ENCODE measurements at regions not wholly inside any gene's neighbourhood (a gene's known extent, or its start where the extent isn't known, plus 50 kb on each side); places are given as distances from the start of the nearest gene placed in this dataset.
A peak's percentile ranks its signal among the peaks of the same experiment; 100 is the strongest.

GRCh38 chr10:124165827-124166226 lies 72.4 kb upstream of the CHST15 start:
- H3K9me3 ChIP-seq: no peaks in the 10 kb centered on the region
- DNase-seq: no peak
- H3K27me3 ChIP-seq: no peaks in the 10 kb centered on the region
- TF ChIP-seq, protein P1, sequence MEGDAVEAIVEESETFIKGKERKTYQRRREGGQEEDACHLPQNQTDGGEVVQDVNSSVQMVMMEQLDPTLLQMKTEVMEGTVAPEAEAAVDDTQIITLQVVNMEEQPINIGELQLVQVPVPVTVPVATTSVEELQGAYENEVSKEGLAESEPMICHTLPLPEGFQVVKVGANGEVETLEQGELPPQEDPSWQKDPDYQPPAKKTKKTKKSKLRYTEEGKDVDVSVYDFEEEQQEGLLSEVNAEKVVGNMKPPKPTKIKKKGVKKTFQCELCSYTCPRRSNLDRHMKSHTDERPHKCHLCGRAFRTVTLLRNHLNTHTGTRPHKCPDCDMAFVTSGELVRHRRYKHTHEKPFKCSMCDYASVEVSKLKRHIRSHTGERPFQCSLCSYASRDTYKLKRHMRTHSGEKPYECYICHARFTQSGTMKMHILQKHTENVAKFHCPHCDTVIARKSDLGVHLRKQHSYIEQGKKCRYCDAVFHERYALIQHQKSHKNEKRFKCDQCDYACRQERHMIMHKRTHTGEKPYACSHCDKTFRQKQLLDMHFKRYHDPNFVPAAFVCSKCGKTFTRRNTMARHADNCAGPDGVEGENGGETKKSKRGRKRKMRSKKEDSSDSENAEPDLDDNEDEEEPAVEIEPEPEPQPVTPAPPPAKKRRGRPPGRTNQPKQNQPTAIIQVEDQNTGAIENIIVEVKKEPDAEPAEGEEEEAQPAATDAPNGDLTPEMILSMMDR (IDR thresholded peaks at IDR 0.05): no peak
- TF ChIP-seq POLR2A (IDR thresholded peaks at IDR 0.05): no peak
- no peaks in the 10 kb centered on the region for H3K4me1 ChIP-seq
- no peak overlapping the region for H3K4me3 ChIP-seq
- no peaks in the 10 kb centered on the region for H3K36me3 ChIP-seq
- no peak overlapping the region for H3K27ac ChIP-seq

DNA sequence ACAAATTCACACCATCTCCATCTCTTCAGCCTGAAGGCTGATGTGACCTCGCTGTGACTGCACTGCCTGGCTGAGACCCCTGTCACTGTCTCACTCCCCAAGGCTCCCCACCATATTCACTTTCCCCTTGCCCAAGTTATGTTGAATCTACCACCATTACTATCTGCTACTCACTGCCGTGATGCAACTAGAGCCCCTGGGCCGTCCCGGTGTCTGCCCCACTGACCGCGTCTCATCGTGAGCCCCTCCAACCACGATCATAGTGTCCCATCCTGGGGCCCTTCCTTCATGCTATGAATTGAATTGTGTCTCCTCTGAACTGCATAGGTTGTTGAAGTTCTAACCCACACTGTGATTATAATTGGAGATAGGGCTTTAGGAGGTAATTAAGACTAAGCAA lies 71.9 kb upstream of the CHST15 start:
- H3K4me3 ChIP-seq: no peak overlapping the region
- no peaks in the 10 kb centered on the region for H3K36me3 ChIP-seq
- H3K4me1 ChIP-seq: no peaks in the 10 kb centered on the region
- no peak for TF ChIP-seq POLR2A (IDR thresholded peaks at IDR 0.05)
- H3K27ac ChIP-seq: no peak overlapping the region
- H3K9me3 ChIP-seq: no peaks in the 10 kb centered on the region
- DNase-seq: no peak
- H3K27me3 ChIP-seq: no peaks in the 10 kb centered on the region

DNA sequence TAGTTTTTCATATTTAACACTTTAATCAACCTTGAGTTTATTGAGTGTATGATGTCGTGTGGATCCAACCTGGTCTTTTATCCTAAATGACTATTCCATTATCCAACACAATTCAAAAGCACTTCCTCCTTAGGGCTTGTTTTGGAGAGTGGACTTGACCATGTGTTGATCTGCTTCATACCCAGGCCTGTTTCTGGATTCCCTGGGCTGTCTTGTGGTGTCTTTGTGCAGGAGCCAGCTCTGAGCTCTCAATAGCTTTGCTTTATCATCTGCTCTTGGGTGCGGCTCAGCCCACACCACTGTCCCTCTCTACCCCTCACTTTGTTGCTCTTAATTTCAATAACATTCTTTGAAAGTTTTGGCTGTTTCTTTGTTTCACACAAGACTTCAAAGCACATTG lies 70.9 kb upstream of the CHST15 start:
- TF ChIP-seq, protein P1 (IDR thresholded peaks at IDR 0.05): no peak
- no peak for TF ChIP-seq POLR2A (IDR thresholded peaks at IDR 0.05)
- H3K9me3 ChIP-seq: no peaks in the 10 kb centered on the region
- H3K27me3 ChIP-seq: no peaks in the 10 kb centered on the region
- DNase-seq: no peak
- H3K27ac ChIP-seq: no peak overlapping the region
- no peaks in the 10 kb centered on the region for H3K36me3 ChIP-seq
- H3K4me1 ChIP-seq: no peaks in the 10 kb centered on the region
- H3K4me3 ChIP-seq: no peak overlapping the region

- H3K4me1 ChIP-seq: no peaks in the 10 kb centered on the region
- DNase-seq: no peak
- no peaks in the 10 kb centered on the region for H3K9me3 ChIP-seq
- TF ChIP-seq, protein P1 (IDR thresholded peaks at IDR 0.05): no peak
- TF ChIP-seq POLR2A (IDR thresholded peaks at IDR 0.05): no peak
- no peak overlapping the region for H3K27ac ChIP-seq
- no peaks in the 10 kb centered on the region for H3K27me3 ChIP-seq
- H3K36me3 ChIP-seq: no peaks in the 10 kb centered on the region
- no peak overlapping the region for H3K4me3 ChIP-seq
These were observed 69.5 kb upstream of the CHST15 start for GRCh38 chr10:124162774-124163354.

GRCh38 chr10:124162136-124162535 lies 68.7 kb upstream of the CHST15 start:
- no peaks in the 10 kb centered on the region for H3K36me3 ChIP-seq
- H3K4me1 ChIP-seq: peaks cover 0 to under 1% (median 0%) of the 10 kb centered on the region in 4 donors
- H3K27ac ChIP-seq: no peak overlapping the region
- H3K4me3 ChIP-seq: no peak overlapping the region
- no peaks in the 10 kb centered on the region for H3K27me3 ChIP-seq
- DNase-seq: peak in 1 of 3 donors; percentile 30
- TF ChIP-seq, protein P1 (IDR thresholded peaks at IDR 0.05): no peak
- TF ChIP-seq POLR2A (IDR thresholded peaks at IDR 0.05): no peak
- no peaks in the 10 kb centered on the region for H3K9me3 ChIP-seq

DNA sequence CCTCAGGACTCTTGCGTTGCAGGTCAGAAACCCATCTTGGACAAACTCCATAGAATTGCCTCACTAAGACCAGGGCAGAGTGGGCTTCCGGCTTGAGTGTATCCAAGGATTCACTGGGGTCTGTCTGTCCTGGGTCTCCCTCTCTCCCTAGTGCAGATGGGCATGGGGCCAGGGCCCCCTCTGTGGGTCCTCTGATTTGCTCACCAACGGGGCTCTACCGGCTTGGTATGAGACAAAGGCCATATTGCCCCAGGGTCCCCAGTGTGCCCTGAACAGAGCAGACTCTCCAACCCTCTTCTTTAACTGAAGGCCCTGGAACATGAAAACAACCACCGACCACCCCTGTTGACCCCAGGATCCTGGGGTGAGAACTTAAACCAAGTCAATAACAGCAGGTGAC lies 68.2 kb upstream of the CHST15 start:
- H3K4me3 ChIP-seq: no peak overlapping the region
- H3K9me3 ChIP-seq: no peaks in the 10 kb centered on the region
- no peaks in the 10 kb centered on the region for H3K27me3 ChIP-seq
- no peak overlapping the region for H3K27ac ChIP-seq
- peak in 1 of 3 donors; percentile 44 for DNase-seq
- H3K36me3 ChIP-seq: no peaks in the 10 kb centered on the region
- H3K4me1 ChIP-seq: peaks cover 0 to 6% (median 1%) of the 10 kb centered on the region in 4 donors
- TF ChIP-seq, protein P1 (IDR thresholded peaks at IDR 0.05): no peak
- no peak for TF ChIP-seq POLR2A (IDR thresholded peaks at IDR 0.05)

Data from Peyer's patch (tissue), 4 donors.